A549 (cell line): ENCODE measurements at regions not wholly inside any gene's neighbourhood (a gene's known extent, or its start where the extent isn't known, plus 50 kb on each side); places are given as distances from the start of the nearest gene placed in this dataset.
A peak's percentile ranks its signal among the peaks of the same experiment; 100 is the strongest.

Source experiments
- ATAC-seq, 2 experiments: fragments of 200-7000 bp in 1 of 2; fragments of >200 bp in 1 of 2; cut with Nextera tagmentation in 1 of 2; cut with Tn5 transposase in 1 of 2; 3 replicates each; pipeline versions ENCODE4 v1.8.0 to v1.9.1; 2018 to 2020; ENCODE audit warnings: mild to moderate bottlenecking in 1 of 2, moderate library complexity in 1 of 2
- CTCF ChIA-PET: fragments of 300-600 bp; sonication (Branson Sonifier 250); formaldehyde crosslinking; extraction: SDS; loops from one replicate; lab custom pipeline; 2021; ENCODE audit warnings: antibody characterized with exemption, inconsistent platforms; lab: Yijun Ruan, JAX
- POLR2A ChIA-PET: fragments of 350-600 bp; formaldehyde crosslinking; extraction: SDS; loops from one replicate; lab custom pipeline; 2021; ENCODE audit warnings: antibody characterized with exemption, inconsistent platforms; lab: Yijun Ruan, JAX
- DNase-seq, 2 experiments: peaks; one replicate each; pipeline versions ENCODE4 v3.0.0 to v3.0.0-alpha.2; 2011 to 2016; ENCODE audit warnings: low read depth in 1 of 2, low spot score in 1 of 2
- FAIRE-seq: peaks from 2 replicates; lab custom pipeline; 2011; peaks lifted over from hg19 to GRCh38; lab: Jason Lieb, UNC
- H3K27ac ChIP-seq, 2 experiments: fragments of >200 bp; sonication (Bioruptor Twin); formaldehyde crosslinking; 3 replicates each; pipeline ENCODE4 v1.5.1; 2016 to 2017
- H3K4me1 ChIP-seq: fragments of >200 bp; sonication (Bioruptor Twin); formaldehyde crosslinking; 3 replicates; pipeline ENCODE4 v1.6.1; 2016
- H3K4me2 ChIP-seq: fragments of >200 bp; sonication (Bioruptor Twin); formaldehyde crosslinking; 3 replicates; pipeline ENCODE4 v1.6.1; 2016
- H3K4me3 ChIP-seq: fragments of >200 bp; sonication (Bioruptor Twin); formaldehyde crosslinking; 3 replicates; pipeline ENCODE4 v1.5.1; 2016
- H3K9me3 ChIP-seq: fragments of >200 bp; sonication (Bioruptor Twin); formaldehyde crosslinking; 3 replicates; pipeline ENCODE4 v1.6.1; 2016
- ATOH8 ChIP-seq: fragments of 250-450 bp; sonication (Bioruptor Pico); IDR thresholded peaks from 2 replicates; pipeline ENCODE4 v1.5.0; 2020; ENCODE audit warnings: low read depth, mild to moderate bottlenecking, moderate library complexity
- BHLHE40 ChIP-seq: IDR thresholded peaks from 2 replicates; pipeline ENCODE4 v1.6.1; 2012; ENCODE audit warnings: low read depth, low read length, inconsistent platforms
- CBX8 ChIP-seq: fragments of 200-600 bp; sonication (generic); IDR thresholded peaks from 2 replicates; pipeline ENCODE4 v1.6.1; 2016
- CHD2 ChIP-seq: fragments of 150-350 bp; IDR thresholded peaks from 2 replicates; pipeline ENCODE4 v1.6.1; 2014; ENCODE audit warnings: low read length; ENCODE audit not compliant: partially characterized antibody
- E2F6 ChIP-seq: IDR thresholded peaks from 2 replicates; pipeline ENCODE4 v1.6.1; 2012; ENCODE audit warnings: low read depth, borderline replicate concordance
- EHMT2 ChIP-seq: fragments of 200-600 bp; sonication (generic); IDR thresholded peaks from 2 replicates; pipeline ENCODE4 v1.6.1; 2016; ENCODE audit warnings: antibody characterized with exemption, low read depth, mild to moderate bottlenecking, moderate library complexity
- EP300 ChIP-seq, 2 experiments: fragments of >200 bp; sonication (Bioruptor Twin); formaldehyde crosslinking; IDR thresholded peaks; 2 replicates in 1 of 2; 3 replicates in 1 of 2; pipeline ENCODE4 v1.6.1; 2016 to 2017
- ESRRA ChIP-seq: fragments of 150-350 bp; IDR thresholded peaks from 2 replicates; pipeline ENCODE4 v1.6.1; 2014; ENCODE audit warnings: mild to moderate bottlenecking, low read length, borderline replicate concordance
- FOSB ChIP-seq: fragments of 250-450 bp; sonication (Bioruptor Pico); IDR thresholded peaks from 2 replicates; pipeline ENCODE4 v1.5.0; 2020; ENCODE audit warnings: mild to moderate bottlenecking, moderate library complexity
- GATA3 ChIP-seq: IDR thresholded peaks from 2 replicates; pipeline ENCODE4 v1.6.1; 2012; ENCODE audit warnings: borderline replicate concordance
- HES2 ChIP-seq: fragments of >200 bp; sonication (Bioruptor Twin); formaldehyde crosslinking; IDR thresholded peaks from 2 replicates; pipeline ENCODE4 v1.6.1; 2016
- HEYL ChIP-seq: fragments of 250-450 bp; sonication (Bioruptor Pico); IDR thresholded peaks from 2 replicates; pipeline ENCODE4 v1.8.0; 2021; ENCODE audit warnings: mild to moderate bottlenecking, moderate library complexity
- HOXA7 ChIP-seq: fragments of 250-450 bp; sonication (Bioruptor Pico); IDR thresholded peaks from 2 replicates; pipeline ENCODE4 v1.5.0; 2020; ENCODE audit warnings: mild to moderate bottlenecking, moderate library complexity
- JUN ChIP-seq, 2 experiments: fragments of >200 bp; sonication (Bioruptor Twin); formaldehyde crosslinking; IDR thresholded peaks; 2 replicates in 1 of 2; 3 replicates in 1 of 2; pipeline ENCODE4 v1.6.1; 2016 to 2017
- JUNB ChIP-seq: fragments of >200 bp; sonication (Bioruptor Twin); formaldehyde crosslinking; IDR thresholded peaks from 2 replicates; pipeline ENCODE4 v1.6.1; 2016
- KDM1A ChIP-seq: fragments of 200-600 bp; sonication (generic); IDR thresholded peaks from 2 replicates; pipeline ENCODE4 v1.6.1; 2016; ENCODE audit warnings: low read depth, mild to moderate bottlenecking
- KDM5A ChIP-seq: fragments of 200-600 bp; sonication (generic); IDR thresholded peaks from 2 replicates; pipeline ENCODE4 v1.6.1; 2016; ENCODE audit warnings: antibody characterized with exemption, mild to moderate bottlenecking
- POLR2A ChIP-seq: IDR thresholded peaks from 2 replicates; pipeline ENCODE4 v1.6.1; 2012; ENCODE audit warnings: mild to moderate bottlenecking, low read length
- POLR2AphosphoS2 ChIP-seq: conservative IDR thresholded peaks from 2 replicates; pipeline ENCODE4 v1.6.1; 2012; ENCODE audit warnings: low read length, improper control_type of control experiment, inconsistent platforms
- RAD21 ChIP-seq, 2 experiments: fragments of >200 bp in 1 of 2; sonication (Bioruptor Twin) in 1 of 2; formaldehyde crosslinking in 1 of 2; IDR thresholded peaks in 1 of 2; conservative IDR thresholded peaks in 1 of 2; 2 replicates in 1 of 2; 3 replicates in 1 of 2; pipeline ENCODE4 v1.6.1; 2012 to 2018; ENCODE audit warnings: inconsistent platforms in 1 of 2
- RCOR1 ChIP-seq: fragments of 150-350 bp; IDR thresholded peaks from 2 replicates; pipeline ENCODE4 v1.6.1; 2014; ENCODE audit warnings: antibody characterized with exemption, low read length, low read depth
- RFX5 ChIP-seq: fragments of 450-650 bp; IDR thresholded peaks from 2 replicates; pipeline ENCODE4 v1.7.1; 2014; ENCODE audit warnings: antibody characterized with exemption, mild to moderate bottlenecking, moderate library complexity
- RNF2 ChIP-seq: fragments of 200-600 bp; sonication (generic); IDR thresholded peaks from 2 replicates; pipeline ENCODE4 v1.6.1; 2016; ENCODE audit warnings: low read depth, mild to moderate bottlenecking, antibody characterized with exemption, moderate library complexity, borderline replicate concordance
- SMC3 ChIP-seq: fragments of >200 bp; sonication (Bioruptor Twin); formaldehyde crosslinking; IDR thresholded peaks from 3 replicates; pipeline ENCODE4 v1.6.1; 2018; ENCODE audit warnings: inconsistent platforms
- SREBF2 ChIP-seq: fragments of 450-650 bp; IDR thresholded peaks from 2 replicates; pipeline ENCODE4 v1.6.1; 2014; ENCODE audit warnings: mild to moderate bottlenecking, moderate library complexity
- TFCP2L1 ChIP-seq: fragments of 250-450 bp; sonication (Bioruptor Pico); IDR thresholded peaks from 2 replicates; pipeline ENCODE4 v1.5.0; 2021; ENCODE audit warnings: mild to moderate bottlenecking
- USF2 ChIP-seq: fragments of 450-650 bp; IDR thresholded peaks from 2 replicates; pipeline ENCODE4 v1.6.1; 2014; ENCODE audit warnings: antibody characterized with exemption
- ZC3H11A ChIP-seq: fragments of 450-650 bp; IDR thresholded peaks from 2 replicates; pipeline ENCODE4 v1.6.1; 2014; ENCODE audit warnings: antibody characterized with exemption, mild to moderate bottlenecking
- ZNF302 ChIP-seq: fragments of 250-450 bp; sonication (Bioruptor Pico); IDR thresholded peaks from 2 replicates; pipeline ENCODE4 v1.9.0; 2021; ENCODE audit warnings: inconsistent platforms, mild to moderate bottlenecking, moderate library complexity
- ZSCAN20 ChIP-seq: fragments of 250-450 bp; sonication (Bioruptor Pico); IDR thresholded peaks from 2 replicates; pipeline ENCODE4 v1.8.0; 2022; ENCODE audit warnings: mild to moderate bottlenecking, moderate library complexity
- WGBS: methylation state at CpG from one replicate; pipeline ENCODE4 v1.1.6; 2017; ENCODE audit errors: missing lambda C conversion rate; 5-methylcytosine and 5-hydroxymethylcytosine counted together

GRCh38 chr2:217362710-217363109 lies 502.8 kb upstream of the TNP1 start:
- no peak for FAIRE-seq
- ATAC-seq = no peak
- TF ChIP-seq JUNB (no peak), EP300 (IDR thresholded peaks at IDR 0.05) (no peak), RFX5 (no peak), TFCP2L1 (no peak), ESRRA (no peak), EHMT2 (no peak), KDM5A (no peak), JUN (IDR thresholded peaks at IDR 0.05) (no peak), ZC3H11A (no peak), HEYL (CRISPR knock-in tag) (no peak), USF2 (no peak), ATOH8 (CRISPR knock-in tag) (no peak), BHLHE40 (no peak), RAD21 (conservative IDR thresholded peaks at IDR 0.05 in 1 of 2, IDR thresholded peaks at IDR 0.05 in 1 of 2) (no peak), KDM1A (no peak), FOSB (CRISPR knock-in tag) (no peak), GATA3 (no peak), CHD2 (no peak), CBX8 (no peak)
- Histone ChIP-seq H3K9me3 (no peaks in the 10 kb centered on the region), H3K4me3 (no peak overlapping the region), H3K27ac (no peak overlapping the region), H3K4me1 (peaks cover 43% of the 10 kb centered on the region), H3K4me2 (no peak overlapping the region)
- WGBS = 71% methylated on average over 5 of the region's 5 CpGs
- ChIA-PET POLR2A (no interaction called here), CTCF (no interaction called here)
- DNase-seq = no peak

DNA sequence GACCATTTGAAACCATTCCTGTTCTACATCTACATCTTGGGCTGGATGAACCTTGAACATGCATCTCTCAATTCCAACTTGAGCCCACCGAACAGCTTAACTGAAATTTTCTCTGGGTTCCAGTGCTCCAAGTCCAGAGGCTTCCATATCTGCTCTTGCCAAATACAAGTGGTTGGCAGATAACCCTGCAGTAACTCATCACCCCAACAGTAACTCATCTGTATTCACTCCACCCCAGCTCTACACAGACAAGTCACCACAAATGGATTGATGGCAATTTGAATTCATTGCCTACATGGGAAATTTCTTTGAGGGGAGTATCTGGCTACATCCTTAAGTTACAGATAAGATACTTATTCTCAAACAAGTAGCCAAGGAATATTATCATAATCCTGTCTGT lies 502.4 kb upstream of the TNP1 start:
- CTCF ChIA-PET = no interaction called here
- no peaks in the 10 kb centered on the region for H3K9me3 ChIP-seq
- no peak overlapping the region for H3K4me2 ChIP-seq
- H3K4me3 ChIP-seq = no peak overlapping the region
- peaks cover 39% of the 10 kb centered on the region for H3K4me1 ChIP-seq
- FAIRE-seq (no peak), DNase-seq (no peak)
- no peak for TF ChIP-seq ZC3H11A
- TF ChIP-seq, all 56 proteins: peak for 0
- H3K27ac ChIP-seq = peak overlapping the region in 1 of 2 experiments; percentile 59; a peak in 2 of 6 replicates
- WGBS = 82% methylated on average over 1 of the region's 1 CpG
- no peak for ATAC-seq
- POLR2A ChIA-PET = no interaction called here

- Histone ChIP-seq H3K27ac (peak overlapping the region; percentile 39 to 59; a peak in 5 of 6 replicates), H3K4me2 (peak overlapping the region; percentile 32), H3K9me3 (no peaks in the 10 kb centered on the region), H3K4me3 (no peak overlapping the region), H3K4me1 (peaks cover 31% of the 10 kb centered on the region)
- 37% methylated on average over 2 of the region's 2 CpGs for WGBS
- DNase-seq = no peak
- TF ChIP-seq ATOH8 (CRISPR knock-in tag) (no peak), E2F6 (no peak), SMC3 (no peak), ZNF302 (no peak), POLR2AphosphoS2 (no peak), RNF2 (no peak), HES2 (no peak), HOXA7 (CRISPR knock-in tag) (no peak), RCOR1 (no peak), ZSCAN20 (no peak), POLR2A (no peak), SREBF2 (no peak), CHD2 (no peak), BHLHE40 (no peak)
- no peak for FAIRE-seq
- ChIA-PET POLR2A (no interaction called here), CTCF (no interaction called here)
- no peak for ATAC-seq
Measured at GRCh38 chr2:217361483-217361880, 501.6 kb upstream of the TNP1 start.
